ENCODE measurements at regions not wholly inside any gene's neighbourhood (a gene's known extent, or its start where the extent isn't known, plus 50 kb on each side); places are given as distances from the start of the nearest gene placed in this dataset.

DNA sequence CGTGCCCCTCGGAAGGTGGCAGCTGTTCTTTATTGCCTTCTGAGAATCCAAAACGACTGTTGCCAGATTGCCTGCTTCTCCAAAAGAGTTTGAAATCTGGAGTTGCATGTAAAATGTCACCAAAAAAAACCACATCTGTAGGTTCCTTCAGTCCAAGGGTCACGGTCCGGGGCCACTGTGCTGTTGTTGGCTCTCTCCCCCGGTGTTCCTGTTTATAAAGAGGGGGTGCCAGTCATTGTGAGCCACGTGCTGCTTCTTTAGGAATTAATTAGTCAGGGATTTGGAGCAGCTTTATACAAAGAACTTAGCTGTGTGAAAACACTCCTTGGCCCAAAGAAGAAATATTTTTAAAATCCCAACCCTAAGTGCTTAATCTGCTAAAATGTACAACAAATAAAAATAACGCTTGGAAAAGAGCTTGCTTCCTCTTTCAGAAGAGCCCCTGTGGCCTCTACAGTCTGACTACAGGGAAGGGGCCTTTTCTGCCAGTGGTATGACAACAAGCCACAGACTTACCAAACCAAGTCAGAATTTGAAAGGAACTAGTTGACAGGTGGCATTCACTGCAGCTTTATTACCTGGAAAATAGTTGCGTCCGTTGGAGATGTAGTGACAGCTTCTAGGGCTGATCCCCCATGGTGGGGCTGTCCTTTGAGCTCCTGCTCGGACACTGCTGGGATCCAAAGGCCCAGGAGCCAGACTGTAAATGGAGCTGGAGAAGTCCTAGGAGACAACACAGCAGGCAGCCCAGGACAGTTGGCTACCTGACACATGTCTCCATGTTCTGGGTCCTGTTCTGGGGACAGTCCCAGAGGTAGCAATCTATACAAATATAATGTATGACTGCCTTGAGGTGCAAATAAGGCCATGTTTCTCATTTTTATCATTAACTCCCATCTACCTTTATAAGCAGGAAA lies 84.5 kb upstream of the SLC1A4 start:
- TF ChIP-seq, protein P1, sequence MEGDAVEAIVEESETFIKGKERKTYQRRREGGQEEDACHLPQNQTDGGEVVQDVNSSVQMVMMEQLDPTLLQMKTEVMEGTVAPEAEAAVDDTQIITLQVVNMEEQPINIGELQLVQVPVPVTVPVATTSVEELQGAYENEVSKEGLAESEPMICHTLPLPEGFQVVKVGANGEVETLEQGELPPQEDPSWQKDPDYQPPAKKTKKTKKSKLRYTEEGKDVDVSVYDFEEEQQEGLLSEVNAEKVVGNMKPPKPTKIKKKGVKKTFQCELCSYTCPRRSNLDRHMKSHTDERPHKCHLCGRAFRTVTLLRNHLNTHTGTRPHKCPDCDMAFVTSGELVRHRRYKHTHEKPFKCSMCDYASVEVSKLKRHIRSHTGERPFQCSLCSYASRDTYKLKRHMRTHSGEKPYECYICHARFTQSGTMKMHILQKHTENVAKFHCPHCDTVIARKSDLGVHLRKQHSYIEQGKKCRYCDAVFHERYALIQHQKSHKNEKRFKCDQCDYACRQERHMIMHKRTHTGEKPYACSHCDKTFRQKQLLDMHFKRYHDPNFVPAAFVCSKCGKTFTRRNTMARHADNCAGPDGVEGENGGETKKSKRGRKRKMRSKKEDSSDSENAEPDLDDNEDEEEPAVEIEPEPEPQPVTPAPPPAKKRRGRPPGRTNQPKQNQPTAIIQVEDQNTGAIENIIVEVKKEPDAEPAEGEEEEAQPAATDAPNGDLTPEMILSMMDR (IDR thresholded peaks at IDR 0.05), result no peak
- no peak for TF ChIP-seq POLR2AphosphoS5 (IDR thresholded peaks at IDR 0.05)
